ENCODE measurements at regions not wholly inside any gene's neighbourhood (a gene's known extent, or its start where the extent isn't known, plus 50 kb on each side); places are given as distances from the start of the nearest gene placed in this dataset.

GRCh38 chr16:5977329-5977728 lies 879.7 kb upstream of the EEF2KMT start:
- Mint-ChIP-seq H3K36me3 (ENCODE audit: insufficient read depth) (no peaks in the 10 kb centered on the region), H3K27ac (no peak overlapping the region), H3K4me3 (no peak overlapping the region), H3K9me3 (peaks cover 0 to 5% of the 10 kb centered on the region in 2 donors), H3K4me1 (ENCODE audit: low read depth in 2 of 2) (no peaks in the 10 kb centered on the region), H3K27me3 (no peaks in the 10 kb centered on the region)
- ATAC-seq (replicated peaks) (no peak), DNase-seq (no peak)

DNA sequence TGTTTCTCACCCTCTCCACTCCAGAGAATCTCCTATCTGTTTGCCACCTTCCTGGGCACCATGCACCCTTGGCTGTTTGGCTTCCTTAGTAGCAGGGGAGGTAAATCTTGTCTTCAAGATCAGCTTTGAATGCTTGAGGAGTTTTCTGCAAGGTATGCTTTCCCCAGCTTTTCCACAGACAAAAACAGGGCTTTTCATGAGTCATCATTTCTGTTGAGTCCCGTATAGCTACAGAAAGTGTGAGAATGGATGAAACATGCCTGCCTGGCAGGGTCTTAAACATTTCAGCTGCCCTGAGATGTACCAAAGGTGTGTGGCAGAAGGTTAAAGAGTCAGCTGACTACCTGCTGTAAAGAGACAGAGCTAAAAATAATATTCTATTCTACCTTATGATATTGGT lies 875.2 kb upstream of the EEF2KMT start:
- no peaks in the 10 kb centered on the region for H3K4me1 Mint-ChIP-seq (ENCODE audit: low read depth in 2 of 2)
- H3K4me3 Mint-ChIP-seq = no peak overlapping the region
- H3K27ac Mint-ChIP-seq = no peak overlapping the region
- DNase-seq (no peak), ATAC-seq (replicated peaks) (no peak)
- H3K36me3 Mint-ChIP-seq (ENCODE audit: insufficient read depth) = no peaks in the 10 kb centered on the region
- H3K27me3 Mint-ChIP-seq = no peaks in the 10 kb centered on the region
- peaks cover 11 to 15% of the 10 kb centered on the region in 2 donors for H3K9me3 Mint-ChIP-seq

DNA sequence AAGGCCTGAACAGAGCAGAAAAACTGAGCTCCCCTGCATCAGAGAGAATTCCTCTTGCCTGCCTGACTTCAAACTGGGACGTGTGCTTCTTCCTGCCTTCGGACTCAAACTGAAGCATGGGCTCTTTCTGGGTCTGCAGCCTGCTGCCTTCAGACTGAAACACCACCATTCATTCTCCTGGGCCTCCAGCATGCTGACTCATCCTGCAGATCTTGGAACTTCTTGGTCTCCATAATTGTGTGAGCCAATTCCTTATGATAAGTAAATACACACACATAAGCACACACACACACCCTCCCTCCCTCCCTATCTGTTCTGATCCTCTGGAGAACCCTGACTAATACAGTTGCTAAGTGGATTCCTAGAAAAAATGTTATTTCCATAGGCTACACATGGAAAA lies 874.3 kb upstream of the EEF2KMT start:
- peaks cover 11 to 21% of the 10 kb centered on the region in 2 donors for H3K9me3 Mint-ChIP-seq
- DNase-seq = no peak
- H3K27ac Mint-ChIP-seq = no peak overlapping the region
- H3K4me3 Mint-ChIP-seq = no peak overlapping the region
- H3K4me1 Mint-ChIP-seq (ENCODE audit: low read depth in 2 of 2) = no peaks in the 10 kb centered on the region
- no peaks in the 10 kb centered on the region for H3K36me3 Mint-ChIP-seq (ENCODE audit: insufficient read depth)
- no peaks in the 10 kb centered on the region for H3K27me3 Mint-ChIP-seq
- ATAC-seq (replicated peaks) = no peak

DNA sequence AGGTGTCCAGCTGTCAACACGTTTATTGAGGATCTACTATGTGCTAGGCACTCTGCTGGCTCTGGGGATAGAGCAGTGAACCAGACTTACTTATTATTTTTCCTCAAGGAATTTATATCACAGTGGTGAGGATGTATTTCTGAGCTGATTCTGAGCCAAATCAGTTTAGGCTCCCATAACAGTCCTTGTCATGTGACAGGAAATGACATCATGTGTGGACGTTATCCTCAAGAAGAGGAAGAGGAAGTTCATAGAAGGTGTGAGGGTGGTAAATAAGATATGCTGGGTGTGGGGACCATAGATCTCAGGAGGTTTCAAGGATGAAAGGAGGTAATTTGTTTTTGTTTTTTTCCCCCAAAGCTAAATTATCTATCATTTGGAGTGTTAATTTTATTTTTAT lies 873.5 kb upstream of the EEF2KMT start:
- Mint-ChIP-seq H3K4me3 (no peak overlapping the region), H3K36me3 (ENCODE audit: insufficient read depth) (no peaks in the 10 kb centered on the region), H3K4me1 (ENCODE audit: low read depth in 2 of 2) (no peaks in the 10 kb centered on the region), H3K27ac (no peak overlapping the region), H3K27me3 (no peaks in the 10 kb centered on the region), H3K9me3 (peaks cover 11 to 21% of the 10 kb centered on the region in 2 donors)
- ATAC-seq (replicated peaks) (no peak), DNase-seq (no peak)

DNA sequence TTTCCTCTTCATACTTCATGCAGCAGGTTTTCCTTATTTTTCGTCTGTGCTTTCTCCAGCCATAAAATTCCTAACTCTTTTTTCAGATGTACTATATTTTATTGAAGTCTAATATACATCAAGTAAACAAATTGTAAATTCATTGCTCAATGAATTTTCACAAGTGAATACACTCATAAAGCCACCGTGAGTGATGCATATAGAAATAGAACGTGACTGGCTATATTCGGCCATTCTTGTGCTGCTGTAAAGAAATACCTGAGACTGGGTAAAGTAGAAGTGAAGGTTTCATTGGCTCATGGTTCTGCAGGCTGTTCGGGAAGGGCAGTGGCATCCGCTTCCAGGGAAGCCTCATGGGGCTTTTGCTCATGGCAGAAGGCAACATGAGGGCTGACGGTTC lies 868.4 kb upstream of the EEF2KMT start:
- H3K9me3 Mint-ChIP-seq = peaks cover 16 to 19% of the 10 kb centered on the region in 2 donors
- no peak overlapping the region for H3K4me3 Mint-ChIP-seq
- no peaks in the 10 kb centered on the region for H3K27me3 Mint-ChIP-seq
- H3K27ac Mint-ChIP-seq = no peak overlapping the region
- no peak for ATAC-seq (replicated peaks)
- no peak for DNase-seq
- no peaks in the 10 kb centered on the region for H3K4me1 Mint-ChIP-seq (ENCODE audit: low read depth in 2 of 2)
- H3K36me3 Mint-ChIP-seq (ENCODE audit: insufficient read depth) = no peaks in the 10 kb centered on the region

DNA sequence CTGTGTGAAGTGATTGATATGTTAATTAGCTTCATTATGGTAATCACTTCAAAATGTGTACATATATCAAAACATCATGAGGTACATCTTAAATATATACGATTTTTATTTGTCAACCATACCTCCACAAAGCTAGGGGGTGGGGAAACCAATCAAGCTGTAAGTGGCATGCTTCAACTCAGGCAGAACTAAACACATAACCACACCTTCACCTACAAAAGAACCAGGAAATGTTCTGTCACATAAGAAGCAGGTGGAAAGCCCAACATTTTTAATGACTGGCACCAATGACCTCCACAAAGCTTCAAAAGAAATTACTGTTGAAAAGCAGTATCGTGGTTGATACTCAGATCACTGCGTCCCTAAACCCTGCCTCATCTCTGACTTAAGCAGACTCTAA lies 867.7 kb upstream of the EEF2KMT start:
- Mint-ChIP-seq H3K4me3 (no peak overlapping the region), H3K9me3 (peaks cover 16 to 24% of the 10 kb centered on the region in 2 donors), H3K4me1 (ENCODE audit: low read depth in 2 of 2) (no peaks in the 10 kb centered on the region), H3K27ac (no peak overlapping the region), H3K27me3 (no peaks in the 10 kb centered on the region), H3K36me3 (ENCODE audit: insufficient read depth) (no peaks in the 10 kb centered on the region)
- ATAC-seq (replicated peaks) = no peak
- DNase-seq = no peak

- peaks cover 2 to 8% of the 10 kb centered on the region in 2 donors for H3K9me3 Mint-ChIP-seq
- no peaks in the 10 kb centered on the region for H3K4me1 Mint-ChIP-seq (ENCODE audit: low read depth in 2 of 2)
- no peaks in the 10 kb centered on the region for H3K27me3 Mint-ChIP-seq
- no peaks in the 10 kb centered on the region for H3K36me3 Mint-ChIP-seq (ENCODE audit: insufficient read depth)
- no peak overlapping the region for H3K4me3 Mint-ChIP-seq
- H3K27ac Mint-ChIP-seq = no peak overlapping the region
- ATAC-seq (replicated peaks) (no peak), DNase-seq (no peak)
Observed at GRCh38 chr16:5951486-5951885, 853.9 kb upstream of the EEF2KMT start.

DNA sequence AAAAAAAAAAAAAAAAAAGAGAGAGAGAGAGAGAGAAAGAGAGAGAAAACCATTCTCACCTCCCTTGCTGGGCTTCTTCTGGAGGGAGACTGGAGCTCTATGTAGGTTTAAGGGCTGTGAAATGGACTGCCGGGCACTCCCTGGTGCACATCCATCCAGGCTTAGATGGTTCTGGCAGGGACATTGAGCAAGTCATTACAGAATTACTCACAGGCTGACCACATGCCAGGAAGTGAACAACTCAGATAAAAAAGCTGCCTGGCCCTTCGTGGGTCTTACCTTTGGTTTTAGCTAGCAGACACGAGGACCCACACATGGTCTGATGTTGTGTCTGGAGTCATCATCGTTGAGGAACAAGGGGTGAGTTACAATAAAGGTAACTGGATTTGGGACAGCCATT lies 847.4 kb upstream of the EEF2KMT start:
- H3K27me3 Mint-ChIP-seq = no peaks in the 10 kb centered on the region

GRCh38 chr16:5938607-5939006 lies 841.0 kb upstream of the EEF2KMT start:
- Mint-ChIP-seq H3K36me3 (ENCODE audit: insufficient read depth) (no peaks in the 10 kb centered on the region), H3K27me3 (no peaks in the 10 kb centered on the region), H3K4me3 (no peak overlapping the region), H3K4me1 (ENCODE audit: low read depth in 2 of 2) (no peaks in the 10 kb centered on the region), H3K27ac (no peak overlapping the region), H3K9me3 (peaks cover 8 to 22% of the 10 kb centered on the region in 2 donors)
- DNase-seq (no peak), ATAC-seq (replicated peaks) (no peak)

More for the DNA sequence above, 847.4 kb upstream of the EEF2KMT start:
- DNase-seq (no peak), ATAC-seq (replicated peaks) (no peak)
- Mint-ChIP-seq H3K4me1 (ENCODE audit: low read depth in 2 of 2) (no peaks in the 10 kb centered on the region), H3K4me3 (no peak overlapping the region), H3K36me3 (ENCODE audit: insufficient read depth) (no peaks in the 10 kb centered on the region), H3K9me3 (peaks cover 15 to 27% of the 10 kb centered on the region in 2 donors), H3K27ac (no peak overlapping the region)

DNA sequence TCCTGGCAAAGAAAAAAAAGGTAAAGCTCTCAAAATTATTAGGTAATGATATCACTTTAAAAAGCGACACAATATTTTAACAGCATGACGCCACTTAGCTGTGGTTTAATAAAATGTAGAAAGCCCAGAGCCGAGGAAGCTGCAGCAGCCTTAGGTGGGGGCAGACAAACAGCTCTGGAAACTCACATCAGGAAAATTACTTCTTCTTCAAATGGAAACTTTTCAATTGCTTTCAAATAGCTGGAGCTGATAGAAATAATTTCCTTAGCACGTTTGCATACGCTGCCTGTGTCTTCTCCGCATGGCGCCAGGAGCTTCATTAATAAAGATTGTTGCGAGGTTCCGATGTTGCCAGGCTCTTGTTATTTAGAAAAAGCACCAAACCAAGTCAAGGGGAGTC lies 835.3 kb upstream of the EEF2KMT start:
- Mint-ChIP-seq H3K27me3 (no peaks in the 10 kb centered on the region), H3K4me1 (ENCODE audit: low read depth in 2 of 2) (no peaks in the 10 kb centered on the region), H3K36me3 (ENCODE audit: insufficient read depth) (no peaks in the 10 kb centered on the region), H3K27ac (no peak overlapping the region), H3K9me3 (peaks cover 21 to 36% of the 10 kb centered on the region in 2 donors), H3K4me3 (no peak overlapping the region)
- no peak for DNase-seq
- no peak for ATAC-seq (replicated peaks)

GRCh38 chr16:5928476-5929065 lies 831.0 kb upstream of the EEF2KMT start:
- Mint-ChIP-seq H3K36me3 (ENCODE audit: insufficient read depth) (no peaks in the 10 kb centered on the region), H3K9me3 (peaks cover 24 to 29% of the 10 kb centered on the region in 2 donors), H3K27ac (no peak overlapping the region), H3K4me3 (no peak overlapping the region), H3K27me3 (no peaks in the 10 kb centered on the region), H3K4me1 (ENCODE audit: low read depth in 2 of 2) (no peaks in the 10 kb centered on the region)
- ATAC-seq (replicated peaks) (no peak), DNase-seq (no peak)

GRCh38 chr16:5925850-5926249 lies 828.3 kb upstream of the EEF2KMT start:
- Mint-ChIP-seq H3K36me3 (ENCODE audit: insufficient read depth) (no peaks in the 10 kb centered on the region), H3K27me3 (no peaks in the 10 kb centered on the region), H3K27ac (no peak overlapping the region), H3K9me3 (peaks cover 24 to 33% of the 10 kb centered on the region in 2 donors), H3K4me1 (ENCODE audit: low read depth in 2 of 2) (no peaks in the 10 kb centered on the region), H3K4me3 (no peak overlapping the region)
- ATAC-seq (replicated peaks) = no peak
- DNase-seq = no peak

DNA sequence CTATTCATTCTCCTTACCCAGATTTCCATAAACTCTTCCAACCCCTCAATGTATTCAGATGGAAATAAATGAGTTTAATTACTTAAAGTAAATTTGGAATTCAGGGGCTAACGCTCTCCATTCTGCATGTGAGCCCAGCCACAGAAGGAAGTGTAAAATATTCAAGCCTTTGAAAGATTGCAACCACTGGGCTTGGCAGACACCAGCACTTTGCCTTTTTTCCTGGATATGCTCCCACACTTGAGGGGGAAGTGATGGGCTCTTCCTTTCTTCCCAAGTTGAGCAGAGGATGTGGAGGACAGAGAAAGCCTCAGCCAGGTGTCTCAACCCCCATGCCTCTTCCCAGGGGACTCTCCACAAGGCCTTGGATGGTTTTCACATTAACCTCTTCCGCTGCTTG lies 825.1 kb upstream of the EEF2KMT start:
- no peaks in the 10 kb centered on the region for H3K27me3 Mint-ChIP-seq
- peaks cover 4% of the 10 kb centered on the region for H3K36me3 Mint-ChIP-seq (ENCODE audit: insufficient read depth)
- no peak overlapping the region for H3K4me3 Mint-ChIP-seq
- H3K4me1 Mint-ChIP-seq (ENCODE audit: low read depth in 2 of 2) = no peaks in the 10 kb centered on the region
- no peak for DNase-seq
- no peak overlapping the region for H3K27ac Mint-ChIP-seq
- H3K9me3 Mint-ChIP-seq = peaks cover 19 to 26% of the 10 kb centered on the region in 2 donors
- no peak for ATAC-seq (replicated peaks)

DNA sequence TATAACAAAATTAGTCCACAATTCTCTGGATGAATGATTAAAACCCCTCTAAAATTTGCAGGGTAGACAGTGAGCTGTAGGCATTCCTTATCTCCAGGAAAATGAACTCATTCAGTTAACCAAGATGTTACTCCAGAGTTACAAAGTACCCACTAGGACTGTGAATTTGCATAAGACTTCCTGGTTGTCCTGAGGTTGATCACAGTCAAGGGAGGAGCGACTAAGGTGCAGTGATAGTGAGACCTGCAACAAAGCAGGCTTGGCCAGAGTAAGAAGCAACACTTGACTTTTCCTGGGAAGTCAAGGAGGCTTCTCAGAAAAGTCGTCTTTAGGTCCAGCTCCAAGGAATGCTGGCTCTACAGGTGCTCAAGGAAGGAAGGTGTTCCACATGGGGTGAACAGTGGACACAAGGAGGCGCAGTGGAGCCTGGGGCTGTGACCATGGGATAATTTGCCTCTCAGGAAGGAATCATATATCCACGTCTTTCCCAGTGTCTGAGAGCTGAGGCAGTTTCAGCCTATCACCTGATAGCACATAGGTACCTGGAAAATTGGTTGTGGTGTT lies 821.1 kb upstream of the EEF2KMT start:
- H3K4me1 Mint-ChIP-seq (ENCODE audit: low read depth in 2 of 2) = no peaks in the 10 kb centered on the region
- no peak overlapping the region for H3K27ac Mint-ChIP-seq
- H3K9me3 Mint-ChIP-seq = peaks cover 13 to 28% of the 10 kb centered on the region in 2 donors
- DNase-seq (no peak), ATAC-seq (replicated peaks) (no peak)
- H3K4me3 Mint-ChIP-seq = no peak overlapping the region
- peaks cover 4% of the 10 kb centered on the region for H3K36me3 Mint-ChIP-seq (ENCODE audit: insufficient read depth)
- no peaks in the 10 kb centered on the region for H3K27me3 Mint-ChIP-seq
